Psoas muscle (tissue), 7 donors: ENCODE measurements at regions not wholly inside any gene's neighbourhood (a gene's known extent, or its start where the extent isn't known, plus 50 kb on each side); places are given as distances from the start of the nearest gene placed in this dataset.

Experiments used
- ATAC-seq, 4 donors: fragments of 200-7000 bp; cut with Tn5 transposase; one replicate each; pipeline ENCODE4 v1.9.1; 2020; ENCODE audit warnings: moderate library complexity in 3 of 4, mild to moderate bottlenecking in 2 of 4
- DNase-seq, 2 donors: peaks; one replicate each; pipeline ENCODE4 v3.0.0-alpha.2; 2020
- H3K27ac ChIP-seq: fragments of 200-600 bp; one replicate; pipeline ENCODE4 v1.8.0; 2022
- H3K27me3 ChIP-seq, 3 donors: fragments of 200-600 bp in 1 of 3; one replicate each; pipeline versions ENCODE4 v1.6.1 to v1.8.0; 2013 to 2022; ENCODE audit warnings: low read length in 2 of 3, mild to moderate bottlenecking in 2 of 3, moderate library complexity in 1 of 3; ENCODE audit not compliant: insufficient read depth in 3 of 3
- H3K36me3 ChIP-seq, 2 donors: fragments of 200-600 bp in 1 of 2; one replicate each; pipeline versions ENCODE4 v1.6.1 to v1.8.0; 2013 to 2022; ENCODE audit warnings: low read depth in 1 of 2, mild to moderate bottlenecking in 1 of 2, moderate library complexity in 1 of 2; ENCODE audit not compliant: insufficient read depth in 1 of 2
- H3K4me1 ChIP-seq: fragments of 200-600 bp; one replicate; pipeline ENCODE4 v1.8.0; 2022
- H3K4me3 ChIP-seq: fragments of 200-600 bp; one replicate; pipeline ENCODE4 v1.8.0; 2022; ENCODE audit warnings: mild to moderate bottlenecking
- H3K9me3 ChIP-seq: fragments of 200-600 bp; one replicate; pipeline ENCODE4 v1.8.0; 2022
- WGBS, 3 donors: extraction: QIAGEN DNeasy Blood & Tissue Kit; methylation state at CpG; one replicate each; pipeline versions ENCODE4 v1.1.6 to v1.1.7; 2013; 5-methylcytosine and 5-hydroxymethylcytosine counted together
- intact Hi-C, 2 donors: fragments of 100-400 bp; cut with DNase I; formaldehyde crosslinking; loops; one replicate each; pipeline versions ENCODE4 v1.11.0 to v1.14.2; 2022
- TF ChIP-seq, protein P1 (sequence below): fragments of 200-600 bp; IDR thresholded peaks from one replicate; pipeline ENCODE4 v1.8.0; 2022; ENCODE audit warnings: antibody characterized with exemption
- donor health status: healthy with polysubstance abuse.
- donor health status: DM: no; HTN: no; CAD: no; lungs with moderate emphysema.
- donor health status: Bipolar disorder and iron deficiency.
- donor health status: healthy.
- donor health status: DM: yes; HTN: yes; CAD: no.
- donor health status: DM: no; HTN: no; CAD: no.
- donor health status: DM: yes; HTN: yes; CAD: no.

DNA sequence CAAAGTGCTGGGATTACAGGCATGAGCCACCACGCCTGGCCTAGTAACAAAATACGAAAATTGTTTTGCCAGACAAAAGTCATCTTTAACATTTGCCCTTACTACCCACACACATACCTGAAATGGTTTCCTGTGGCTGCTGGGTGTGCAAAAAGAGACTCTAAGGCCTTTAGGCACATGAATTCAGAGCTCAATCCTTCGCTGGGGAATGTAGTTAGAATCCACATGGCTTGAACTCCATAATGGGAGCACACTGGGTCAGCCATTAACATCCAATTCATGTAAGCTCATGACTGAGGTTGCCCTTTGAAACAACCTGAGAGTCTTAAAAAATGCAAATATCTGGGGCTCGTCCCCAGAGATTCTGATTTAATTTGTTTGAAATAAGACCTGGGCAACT is 87.8 kb downstream of the HPGD start:
- DNase-seq (no peak), ATAC-seq (no peak)
- 82 to 92% (median 88%) methylated on average over 4 of the region's 4 CpGs for WGBS, 3 donors
- TF ChIP-seq, protein P1, sequence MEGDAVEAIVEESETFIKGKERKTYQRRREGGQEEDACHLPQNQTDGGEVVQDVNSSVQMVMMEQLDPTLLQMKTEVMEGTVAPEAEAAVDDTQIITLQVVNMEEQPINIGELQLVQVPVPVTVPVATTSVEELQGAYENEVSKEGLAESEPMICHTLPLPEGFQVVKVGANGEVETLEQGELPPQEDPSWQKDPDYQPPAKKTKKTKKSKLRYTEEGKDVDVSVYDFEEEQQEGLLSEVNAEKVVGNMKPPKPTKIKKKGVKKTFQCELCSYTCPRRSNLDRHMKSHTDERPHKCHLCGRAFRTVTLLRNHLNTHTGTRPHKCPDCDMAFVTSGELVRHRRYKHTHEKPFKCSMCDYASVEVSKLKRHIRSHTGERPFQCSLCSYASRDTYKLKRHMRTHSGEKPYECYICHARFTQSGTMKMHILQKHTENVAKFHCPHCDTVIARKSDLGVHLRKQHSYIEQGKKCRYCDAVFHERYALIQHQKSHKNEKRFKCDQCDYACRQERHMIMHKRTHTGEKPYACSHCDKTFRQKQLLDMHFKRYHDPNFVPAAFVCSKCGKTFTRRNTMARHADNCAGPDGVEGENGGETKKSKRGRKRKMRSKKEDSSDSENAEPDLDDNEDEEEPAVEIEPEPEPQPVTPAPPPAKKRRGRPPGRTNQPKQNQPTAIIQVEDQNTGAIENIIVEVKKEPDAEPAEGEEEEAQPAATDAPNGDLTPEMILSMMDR: no peak
- H3K4me3 ChIP-seq: no peak overlapping the region
- H3K9me3 ChIP-seq: no peaks in the 10 kb centered on the region
- intact Hi-C loops: no loop called here
- no peaks in the 10 kb centered on the region for H3K36me3 ChIP-seq
- no peak overlapping the region for H3K27ac ChIP-seq
- H3K27me3 ChIP-seq: no peaks in the 10 kb centered on the region
- no peaks in the 10 kb centered on the region for H3K4me1 ChIP-seq

DNA sequence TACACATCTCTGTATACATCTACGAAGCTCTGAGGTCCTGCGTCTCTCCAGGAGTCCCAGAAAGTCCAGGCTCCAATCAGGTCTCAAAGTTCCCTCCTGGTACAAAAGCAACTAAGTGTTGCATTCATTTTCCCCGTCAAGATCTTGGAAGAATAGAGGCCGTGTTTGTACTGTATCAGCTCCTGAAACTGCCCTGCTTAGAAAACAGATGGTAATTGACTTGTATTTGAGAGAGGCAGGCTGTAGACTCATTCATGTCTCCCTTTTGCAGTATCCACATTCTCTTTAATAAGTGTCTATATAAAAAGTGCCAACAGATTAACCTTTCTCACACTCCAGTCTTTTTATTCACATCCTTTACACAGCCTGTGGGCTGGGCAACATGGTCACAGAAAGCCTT is 91.7 kb downstream of the HPGD start:
- Histone ChIP-seq H3K36me3 (no peaks in the 10 kb centered on the region), H3K27ac (no peak overlapping the region), H3K4me3 (no peak overlapping the region), H3K27me3 (no peaks in the 10 kb centered on the region), H3K9me3 (no peaks in the 10 kb centered on the region), H3K4me1 (no peaks in the 10 kb centered on the region)
- intact Hi-C loops: no loop called here
- ATAC-seq (no peak), DNase-seq (no peak)
- TF ChIP-seq, protein P1: no peak
- WGBS, 3 donors: 64 to 74% (median 65%) methylated on average over 4 of the region's 4 CpGs

DNA sequence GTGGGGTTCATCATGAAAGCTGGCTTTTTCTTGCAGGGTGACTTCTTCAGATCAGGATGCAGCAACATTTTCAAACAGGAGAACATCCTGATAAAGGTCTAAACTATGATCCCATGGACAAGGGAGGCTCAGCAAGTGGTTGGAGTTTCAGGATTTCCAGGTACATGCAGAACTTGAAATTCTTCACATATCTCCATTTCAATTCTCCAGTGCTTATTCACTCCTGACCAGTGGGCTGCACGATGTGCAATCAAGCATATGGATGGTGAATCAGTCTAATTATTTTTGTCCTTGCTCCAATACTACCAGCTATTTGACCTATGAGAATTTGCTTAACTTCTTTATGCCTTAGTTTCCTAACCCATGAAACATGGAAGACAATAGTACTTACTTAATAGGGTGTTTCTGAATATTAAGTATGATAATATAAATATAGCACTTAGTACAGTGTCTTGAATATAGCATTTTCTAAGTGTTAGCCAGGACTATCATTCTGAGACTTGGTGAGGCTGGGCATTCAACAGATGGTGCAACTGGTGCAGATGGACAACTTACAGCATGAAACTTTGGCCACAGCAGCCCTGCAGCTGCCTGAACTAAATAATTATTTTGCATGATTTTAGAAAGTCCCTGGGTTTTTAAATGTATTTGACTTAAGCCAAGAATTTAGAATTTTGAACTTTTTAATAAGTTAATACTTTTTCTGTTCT is 92.4 kb downstream of the HPGD start:
- H3K4me1 ChIP-seq: no peaks in the 10 kb centered on the region
- intact Hi-C loops: no loop called here
- no peaks in the 10 kb centered on the region for H3K9me3 ChIP-seq
- no peak overlapping the region for H3K4me3 ChIP-seq
- no peak overlapping the region for H3K27ac ChIP-seq
- WGBS, 3 donors: 52 to 79% (median 76%) methylated on average over 1 of the region's 1 CpG
- TF ChIP-seq, protein P1: no peak
- DNase-seq: no peak
- no peak for ATAC-seq
- H3K36me3 ChIP-seq: no peaks in the 10 kb centered on the region
- no peaks in the 10 kb centered on the region for H3K27me3 ChIP-seq

DNA sequence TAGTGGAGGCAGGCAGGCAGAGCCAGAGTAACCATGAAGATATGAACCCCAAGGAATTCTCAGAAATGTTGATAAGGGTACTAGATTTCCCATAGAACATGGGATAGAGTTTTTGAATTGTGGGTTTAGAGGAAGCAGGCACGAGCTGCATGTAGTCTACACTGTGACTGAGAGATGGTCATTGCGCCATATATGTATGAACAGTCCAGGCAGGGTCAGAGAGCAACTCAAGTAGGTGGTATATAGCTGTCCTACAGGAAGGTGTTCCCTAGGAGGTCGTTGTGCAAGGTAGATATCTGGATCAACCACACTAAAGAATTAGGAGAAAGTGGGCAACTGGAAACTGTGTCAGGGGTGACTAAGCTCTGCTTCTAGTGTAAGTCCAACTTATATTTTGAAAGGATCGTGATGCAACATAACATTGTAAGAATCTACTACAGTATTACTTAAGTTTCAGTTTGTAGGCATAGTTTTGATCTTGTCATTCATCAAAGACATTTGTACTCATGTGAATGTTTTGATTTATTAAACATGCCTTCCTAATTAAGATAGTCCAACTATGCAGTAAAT is 94.6 kb downstream of the HPGD start:
- DNase-seq (no peak), ATAC-seq (no peak)
- 72 to 80% (median 76%) methylated on average over 4 of the region's 4 CpGs for WGBS, 3 donors
- no peak overlapping the region for H3K27ac ChIP-seq
- TF ChIP-seq, protein P1: no peak
- H3K4me1 ChIP-seq: no peaks in the 10 kb centered on the region
- intact Hi-C loops: no loop called here
- H3K4me3 ChIP-seq: no peak overlapping the region
- H3K36me3 ChIP-seq: no peaks in the 10 kb centered on the region
- H3K27me3 ChIP-seq: no peaks in the 10 kb centered on the region
- no peaks in the 10 kb centered on the region for H3K9me3 ChIP-seq

DNA sequence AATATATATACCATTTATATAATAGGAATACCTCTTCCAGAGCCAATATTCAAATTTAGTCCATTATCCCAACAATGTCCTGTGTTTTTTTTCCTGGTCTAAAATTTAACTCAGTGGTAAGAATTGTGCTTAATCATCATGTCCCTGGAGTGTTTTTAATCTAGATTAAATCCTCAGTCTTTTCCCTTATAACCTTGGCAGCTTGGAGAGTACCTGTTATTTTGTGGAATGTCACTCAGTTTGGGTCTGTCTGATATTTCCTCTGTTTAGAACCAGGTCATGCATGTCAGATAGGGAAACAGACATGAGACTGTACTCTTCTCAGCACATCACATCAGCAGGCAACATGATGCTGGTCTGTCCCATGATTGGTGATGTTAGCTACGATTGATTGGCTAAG is 96.6 kb downstream of the HPGD start:
- H3K4me3 ChIP-seq: no peak overlapping the region
- no peaks in the 10 kb centered on the region for H3K9me3 ChIP-seq
- no peak for DNase-seq
- H3K36me3 ChIP-seq: no peaks in the 10 kb centered on the region
- intact Hi-C loops: no loop called here
- TF ChIP-seq, protein P1: no peak
- no peak for ATAC-seq
- H3K4me1 ChIP-seq: no peaks in the 10 kb centered on the region
- WGBS, 3 donors: 84 to 92% (median 88%) methylated on average over 1 of the region's 1 CpG
- no peaks in the 10 kb centered on the region for H3K27me3 ChIP-seq
- H3K27ac ChIP-seq: no peak overlapping the region
